IPS DF 19.7 (cell line): ENCODE measurements at regions not wholly inside any gene's neighbourhood (a gene's known extent, or its start where the extent isn't known, plus 50 kb on each side); places are given as distances from the start of the nearest gene placed in this dataset.

Source experiments
- DNase-seq: peaks from one replicate; pipeline ENCODE4 v3.0.0-alpha.2; 2013; ENCODE audit warnings: low read depth, low spot score

DNA sequence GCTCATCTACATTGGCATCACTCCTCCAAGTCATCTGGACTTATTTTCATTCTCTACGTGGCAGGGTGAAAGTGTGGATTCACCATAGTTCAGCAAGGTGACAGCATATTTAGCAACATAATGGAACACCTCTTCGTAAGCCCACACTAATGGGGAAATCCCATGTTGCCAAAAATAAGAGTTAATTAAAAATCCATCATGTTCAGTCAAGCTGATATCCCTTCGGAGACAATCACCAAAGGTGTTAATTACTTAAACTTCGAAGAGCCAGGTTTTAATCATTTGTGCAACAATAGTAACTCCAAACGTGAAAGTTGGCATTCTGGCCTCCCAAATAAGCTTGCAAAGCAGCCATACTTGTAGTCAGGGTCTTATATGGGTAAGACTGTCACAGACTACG lies 242.9 kb downstream of the NSG2 start:
- no peak for DNase-seq

- DNase-seq = no peak
Measured at GRCh38 chr5:174291162-174291561, 245.7 kb downstream of the NSG2 start.

DNA sequence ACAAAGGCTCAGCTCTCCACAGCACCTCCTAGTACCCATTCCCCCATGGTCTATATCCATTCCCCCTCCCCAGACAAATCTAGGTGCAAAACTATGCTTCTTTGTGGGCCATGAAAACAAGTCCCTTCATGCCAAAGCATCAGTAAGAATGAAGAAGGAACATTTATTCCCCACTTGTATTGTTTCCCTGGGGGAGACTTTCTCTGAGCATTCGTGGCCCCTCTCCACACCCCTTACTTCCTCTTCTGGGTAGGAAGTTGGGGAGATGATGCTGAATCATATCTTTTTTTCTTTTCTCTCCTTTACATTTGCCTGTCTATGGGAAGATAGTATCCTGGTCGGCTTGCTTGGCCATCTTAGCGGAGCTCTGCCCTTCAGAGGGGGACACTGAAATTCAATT lies 246.8 kb downstream of the NSG2 start:
- no peak for DNase-seq

DNA sequence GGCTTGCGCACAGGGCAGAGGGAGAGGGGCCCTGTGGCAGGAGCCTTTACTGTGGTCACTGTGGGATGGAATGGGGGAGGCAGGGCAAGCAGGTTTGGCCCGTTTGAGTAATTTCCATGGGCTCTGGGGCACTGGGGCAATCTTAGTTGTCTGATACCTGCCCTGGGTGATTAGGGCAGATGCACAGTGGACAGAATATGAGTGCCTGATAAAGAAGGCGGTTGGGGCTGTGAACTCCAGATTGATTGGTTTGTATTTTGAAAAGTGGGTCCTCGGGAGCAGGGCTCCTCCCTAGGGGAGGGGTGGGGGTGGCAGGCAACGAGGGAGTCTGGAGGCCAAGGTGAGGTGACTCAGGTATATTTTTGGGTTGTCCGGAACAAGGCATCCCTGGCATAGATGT lies 247.5 kb downstream of the NSG2 start:
- DNase-seq = no peak

DNA sequence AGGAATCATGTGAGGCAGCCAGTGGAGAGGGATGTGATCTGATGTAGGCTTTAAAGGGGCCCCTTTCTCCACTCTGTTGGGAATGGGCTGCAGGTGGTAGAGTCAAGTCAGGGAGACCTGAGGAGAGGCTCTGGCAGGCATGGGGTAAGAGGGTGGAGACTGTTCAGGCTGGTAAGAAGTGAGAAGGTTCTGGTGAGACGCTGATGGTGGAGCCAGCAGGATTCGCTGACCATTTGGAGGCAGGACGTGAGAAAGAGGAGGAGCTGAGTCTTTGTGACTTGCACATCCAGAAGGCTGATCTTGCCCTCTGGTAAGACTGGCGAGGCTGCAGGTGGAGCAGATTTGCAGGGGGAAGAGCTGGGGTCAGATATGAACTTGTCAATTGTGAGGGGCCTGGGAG lies 248.0 kb downstream of the NSG2 start:
- DNase-seq = no peak

DNA sequence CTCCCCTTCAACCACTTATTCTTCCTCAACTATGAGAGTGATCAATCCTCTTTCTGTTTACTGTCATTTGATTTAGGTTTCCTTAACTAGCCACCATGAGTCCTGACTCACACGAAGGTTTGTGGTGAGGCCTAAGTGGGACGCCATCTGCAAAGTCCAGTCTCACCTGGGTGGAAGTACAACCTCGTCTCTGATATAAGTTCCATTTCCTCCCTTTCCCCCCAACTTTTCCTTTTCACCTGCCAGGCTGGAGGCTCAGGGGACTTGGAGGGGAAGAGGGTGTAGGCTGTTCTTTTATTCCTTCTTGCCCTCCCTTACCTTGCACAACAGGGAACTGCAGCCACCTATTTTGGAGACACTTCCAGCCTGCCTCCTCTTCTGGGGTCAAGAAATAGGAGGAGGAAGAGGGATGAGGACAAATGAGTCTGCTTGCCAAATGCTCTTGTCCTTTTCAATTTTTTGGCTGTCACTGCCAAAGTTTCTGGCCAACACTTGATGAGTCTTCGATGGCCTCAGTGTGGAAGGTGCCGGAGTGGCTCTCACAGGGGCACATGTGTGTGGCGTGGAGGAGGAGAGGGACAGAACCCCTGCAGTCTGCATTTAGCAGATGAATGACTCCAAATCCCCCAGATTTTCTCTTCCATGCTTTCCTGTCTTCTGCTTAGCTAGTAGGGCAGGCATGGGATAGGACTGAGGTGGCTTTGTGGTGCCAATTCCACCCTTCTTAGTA lies 249.6 kb downstream of the NSG2 start:
- no peak for DNase-seq

DNA sequence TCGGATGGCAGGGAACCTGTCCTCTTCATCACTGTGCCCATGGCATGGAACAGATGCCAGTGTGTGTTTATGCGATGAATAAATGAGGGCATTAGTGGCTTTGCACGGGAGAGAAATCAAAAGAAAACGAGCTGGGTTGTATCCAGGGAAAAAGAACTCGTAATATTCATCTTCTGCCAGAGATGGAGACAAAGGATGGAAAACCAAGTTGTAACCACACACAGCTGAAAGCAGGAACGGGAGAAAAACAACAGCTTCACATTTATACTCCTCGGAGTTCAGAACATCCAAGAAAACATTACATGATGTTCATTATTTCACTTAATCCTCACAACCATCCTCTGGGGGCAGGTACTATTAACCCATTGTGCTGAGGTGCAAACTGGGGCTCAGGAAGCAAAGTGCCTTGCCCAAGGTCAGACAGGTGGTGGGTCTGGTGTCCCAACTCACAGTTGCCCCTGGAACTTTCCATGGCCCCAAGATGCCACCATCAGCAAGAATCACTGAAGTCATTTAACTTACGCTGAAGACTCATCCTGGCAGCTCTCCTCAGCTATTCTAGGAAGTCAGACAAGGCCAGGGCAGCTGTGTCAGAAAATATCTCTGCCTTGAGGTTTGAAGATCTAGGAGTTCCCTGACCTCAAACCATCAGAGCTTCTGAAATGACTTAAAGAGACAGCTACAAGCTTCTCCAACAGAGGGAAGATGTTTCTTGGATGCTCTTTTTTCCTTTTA lies 250.4 kb downstream of the NSG2 start:
- DNase-seq = no peak

DNA sequence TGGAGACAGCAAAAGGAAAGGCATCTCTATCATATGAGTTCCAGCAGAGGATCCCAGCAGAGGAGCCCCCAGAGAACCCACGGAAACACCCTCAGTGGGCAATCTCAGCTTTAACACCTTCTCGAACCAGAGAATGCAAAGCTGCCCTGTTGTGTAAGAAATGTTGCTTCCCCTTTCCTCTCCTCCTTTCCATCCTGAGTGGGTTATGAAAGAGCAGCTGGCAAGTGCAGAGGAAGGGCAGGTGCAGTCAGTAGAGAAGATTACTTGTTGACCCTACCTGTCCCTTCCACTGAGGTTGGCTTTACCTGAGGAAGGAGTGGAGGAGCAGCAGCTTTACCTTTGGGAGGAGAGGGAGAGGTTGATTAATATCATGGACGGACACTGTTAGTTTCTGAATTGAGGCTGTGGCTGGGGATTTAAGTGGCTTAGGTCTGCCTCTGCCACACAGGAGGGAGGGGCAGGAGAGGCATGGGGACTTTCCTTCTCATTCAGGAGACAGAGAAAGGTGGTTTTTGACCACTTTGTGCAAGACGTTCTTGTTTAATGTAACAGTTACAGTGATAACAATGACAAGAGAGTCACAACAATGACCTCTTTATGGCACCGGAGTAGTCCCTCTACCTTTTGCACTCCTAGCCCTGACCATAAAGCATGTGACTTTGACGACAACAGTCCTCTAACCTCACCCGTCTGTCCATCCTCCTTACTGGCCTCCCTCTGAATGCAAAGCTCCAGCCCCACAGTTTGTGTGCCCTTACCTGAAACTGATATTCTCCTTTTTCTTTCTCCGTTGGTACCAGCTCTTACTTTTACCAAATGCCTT lies 254.8 kb downstream of the NSG2 start:
- no peak for DNase-seq

DNA sequence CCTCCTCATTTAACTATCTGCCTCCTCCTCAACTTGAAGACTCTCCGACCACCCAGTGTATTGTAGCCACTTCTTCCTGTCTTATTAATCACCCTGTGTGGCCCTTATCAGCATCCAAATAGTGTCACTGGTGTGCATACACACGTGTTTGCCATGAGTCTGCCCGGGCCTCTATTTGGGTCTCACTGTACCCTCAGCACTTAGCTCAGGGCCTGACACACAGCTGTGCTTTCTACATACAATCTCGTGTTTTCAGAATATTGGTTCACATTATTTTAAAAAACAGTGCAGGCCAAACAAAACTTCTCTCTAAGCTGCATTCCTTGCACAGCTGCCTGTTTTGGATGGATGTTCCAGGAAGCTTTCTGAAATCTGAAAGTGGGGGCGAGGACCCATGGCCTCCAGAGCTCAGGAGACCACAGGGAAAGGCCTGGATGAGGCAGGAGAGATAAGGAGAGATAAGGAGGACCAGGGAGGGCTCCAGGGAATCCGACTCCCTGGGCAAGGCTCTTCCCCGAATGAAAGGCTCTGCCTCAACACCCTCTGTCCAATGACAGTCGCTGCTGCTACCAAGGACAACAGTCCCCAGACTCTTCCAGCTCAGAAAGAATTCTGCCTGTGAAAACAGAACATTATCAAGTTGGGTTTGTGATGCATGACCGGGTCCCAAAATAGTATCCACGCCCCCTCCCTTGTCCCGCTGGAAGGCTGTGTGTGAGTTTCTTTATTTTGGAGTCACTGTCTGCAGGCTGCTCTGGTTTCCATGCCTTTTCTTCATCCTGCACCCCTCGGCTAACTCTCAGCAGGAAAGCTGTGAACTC lies 255.6 kb downstream of the NSG2 start:
- DNase-seq = no peak

GRCh38 chr5:174301848-174302625 lies 256.5 kb downstream of the NSG2 start:
- no peak for DNase-seq

DNA sequence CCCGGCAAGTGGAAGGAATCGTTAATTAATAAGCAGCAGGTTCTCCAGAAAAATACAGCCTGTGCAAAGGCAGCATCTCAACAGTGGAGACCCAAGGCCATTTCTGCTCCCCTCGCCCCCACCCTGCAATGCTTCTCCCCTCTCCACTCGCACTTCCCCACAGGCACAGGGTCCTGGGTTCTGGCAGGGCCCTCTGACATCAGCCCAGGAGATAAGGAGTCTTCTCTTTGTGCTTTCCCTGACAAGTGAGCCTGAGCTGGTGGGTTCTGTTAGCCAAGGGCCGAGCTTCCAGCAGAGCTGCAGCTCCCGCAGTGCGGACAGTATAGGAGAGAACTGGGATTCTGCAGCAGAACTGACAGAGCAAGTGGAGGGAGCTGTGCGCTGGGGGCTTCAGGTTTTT lies 257.5 kb downstream of the NSG2 start:
- DNase-seq = no peak

- DNase-seq = no peak
Measured at GRCh38 chr5:174303437-174304045, 258.0 kb downstream of the NSG2 start.

- DNase-seq = no peak
Measured at GRCh38 chr5:174305241-174305681, 259.8 kb downstream of the NSG2 start.

- DNase-seq = no peak
Measured at GRCh38 chr5:174306345-174307030, 261.0 kb downstream of the NSG2 start.

- DNase-seq = no peak
Measured at GRCh38 chr5:174307031-174307408, 261.5 kb downstream of the NSG2 start.

GRCh38 chr5:174307656-174308271 lies 262.3 kb downstream of the NSG2 start:
- no peak for DNase-seq

DNA sequence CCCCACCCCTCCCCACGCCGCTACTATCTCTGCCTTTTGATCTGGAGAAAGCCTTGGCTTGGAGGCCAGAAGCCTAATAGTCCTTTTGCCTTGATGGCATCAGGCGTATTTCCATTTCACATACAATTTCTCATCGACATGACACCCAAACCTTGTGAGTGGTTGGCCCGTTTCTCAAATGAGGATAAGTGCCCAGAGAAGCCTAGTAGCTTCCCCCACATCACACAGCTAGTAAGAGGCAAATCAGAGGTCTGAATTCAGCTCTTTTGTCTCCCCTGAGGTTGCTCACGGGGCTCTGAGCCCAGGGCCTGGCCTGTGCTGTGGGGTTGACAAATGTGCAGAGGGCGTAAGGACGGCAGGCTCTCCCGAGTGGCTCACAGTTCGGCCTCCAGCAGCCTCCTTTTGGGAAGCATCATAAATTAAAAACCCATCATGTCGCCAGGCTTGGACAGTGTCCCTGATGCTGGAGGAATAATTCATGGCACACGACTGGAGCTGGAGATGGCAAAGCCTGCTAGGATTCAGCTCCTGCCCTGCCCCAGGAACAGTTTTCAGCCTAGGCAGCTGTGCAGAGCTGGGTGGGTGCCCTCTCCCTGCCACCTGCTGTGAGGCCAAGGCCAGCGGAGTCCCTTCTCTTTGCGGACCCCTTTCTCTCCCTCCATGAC lies 263.8 kb downstream of the NSG2 start:
- no peak for DNase-seq

- DNase-seq = no peak
Measured at GRCh38 chr5:174310243-174310642, 264.7 kb downstream of the NSG2 start.

GRCh38 chr5:174310706-174311105 lies 265.2 kb downstream of the NSG2 start:
- no peak for DNase-seq
